GM13976 (cell line): ENCODE measurements at regions not wholly inside any gene's neighbourhood (a gene's known extent, or its start where the extent isn't known, plus 50 kb on each side); places are given as distances from the start of the nearest gene placed in this dataset.

ENCODE experiments used
- DNase-seq: peaks from one replicate; pipeline ENCODE4 v3.0.0; 2012; ENCODE audit warnings: low spot score
- in situ Hi-C: fragments of 300-500 bp; cut with MboI; formaldehyde crosslinking; loops from one replicate; pipeline ENCODE4 v1.12.0; 2022; ENCODE audit warnings: low sequenced_read_pairs, mixed read lengths, inconsistent platforms; ENCODE audit not compliant: unreplicated experiment
- TF ChIP-seq, protein P1 (sequence below): IDR thresholded peaks from 2 replicates; pipeline ENCODE4 v1.5.1; 2012; ENCODE audit warnings: borderline replicate concordance, mild to moderate bottlenecking; ENCODE audit not compliant: insufficient read depth; ENCODE audit errors: extremely low read depth, missing control alignments, control extremely low read depth

DNA sequence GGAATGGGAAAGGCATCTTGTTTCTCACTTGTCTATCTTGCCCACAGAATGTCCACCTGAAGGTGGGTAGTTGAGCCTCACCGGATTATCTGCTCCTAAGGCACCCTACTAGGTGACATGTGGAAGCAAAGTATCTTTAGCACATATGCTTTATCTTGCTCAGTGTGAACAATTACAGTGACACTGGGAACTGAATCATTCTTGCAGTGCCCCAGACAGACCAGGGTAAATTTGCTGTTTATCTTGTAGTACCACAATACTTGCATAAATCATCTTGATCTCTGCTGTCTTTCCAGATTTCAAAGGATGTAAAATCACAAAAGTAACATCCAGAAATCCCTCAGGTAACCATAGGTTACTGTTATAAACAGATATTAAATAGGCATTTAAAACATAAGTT lies 930.0 kb upstream of the INTU start:
- DNase-seq: no peak
- TF ChIP-seq, protein P1, sequence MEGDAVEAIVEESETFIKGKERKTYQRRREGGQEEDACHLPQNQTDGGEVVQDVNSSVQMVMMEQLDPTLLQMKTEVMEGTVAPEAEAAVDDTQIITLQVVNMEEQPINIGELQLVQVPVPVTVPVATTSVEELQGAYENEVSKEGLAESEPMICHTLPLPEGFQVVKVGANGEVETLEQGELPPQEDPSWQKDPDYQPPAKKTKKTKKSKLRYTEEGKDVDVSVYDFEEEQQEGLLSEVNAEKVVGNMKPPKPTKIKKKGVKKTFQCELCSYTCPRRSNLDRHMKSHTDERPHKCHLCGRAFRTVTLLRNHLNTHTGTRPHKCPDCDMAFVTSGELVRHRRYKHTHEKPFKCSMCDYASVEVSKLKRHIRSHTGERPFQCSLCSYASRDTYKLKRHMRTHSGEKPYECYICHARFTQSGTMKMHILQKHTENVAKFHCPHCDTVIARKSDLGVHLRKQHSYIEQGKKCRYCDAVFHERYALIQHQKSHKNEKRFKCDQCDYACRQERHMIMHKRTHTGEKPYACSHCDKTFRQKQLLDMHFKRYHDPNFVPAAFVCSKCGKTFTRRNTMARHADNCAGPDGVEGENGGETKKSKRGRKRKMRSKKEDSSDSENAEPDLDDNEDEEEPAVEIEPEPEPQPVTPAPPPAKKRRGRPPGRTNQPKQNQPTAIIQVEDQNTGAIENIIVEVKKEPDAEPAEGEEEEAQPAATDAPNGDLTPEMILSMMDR: no peak
- in situ Hi-C loops: no loop called here

DNA sequence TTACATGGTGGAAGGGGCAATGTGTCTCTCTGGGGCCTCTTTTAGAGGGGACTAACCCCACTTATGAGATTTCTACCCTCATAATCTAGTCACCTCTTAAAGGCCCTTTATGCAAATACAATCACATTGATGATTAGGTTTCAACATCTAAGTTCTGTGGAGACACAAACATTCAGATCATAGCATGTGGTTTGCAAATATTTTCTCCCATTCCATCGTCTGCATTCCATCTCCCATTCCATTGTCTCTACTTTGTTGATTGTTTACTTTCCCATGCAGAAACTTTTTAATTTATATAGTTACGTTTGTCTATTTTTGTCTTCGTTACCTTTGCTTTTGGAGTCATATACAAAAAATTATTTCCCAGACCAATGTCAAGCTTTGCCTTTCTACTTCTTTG lies 927.5 kb upstream of the INTU start:
- no peak for DNase-seq
- in situ Hi-C loops: no loop called here
- TF ChIP-seq, protein P1: no peak

DNA sequence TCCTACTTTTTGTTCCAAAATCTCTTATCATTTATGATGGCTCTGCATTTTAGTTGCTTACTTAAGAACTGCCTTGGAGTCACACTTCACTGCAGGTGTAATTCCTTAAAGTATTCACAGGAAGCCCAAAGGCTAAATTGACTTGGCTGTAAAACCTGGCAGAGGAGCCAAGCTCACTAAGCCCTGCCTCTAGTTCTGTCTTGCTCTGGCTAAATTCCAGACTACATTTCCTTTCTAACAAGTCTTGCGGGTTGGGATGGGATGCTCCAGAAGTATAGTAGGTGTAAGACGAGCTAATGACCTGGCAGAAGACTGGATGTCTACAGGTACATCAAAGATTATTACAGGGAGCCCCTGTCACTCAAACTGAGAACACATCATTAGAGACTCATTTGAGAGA lies 924.0 kb upstream of the INTU start:
- TF ChIP-seq, protein P1: no peak
- no peak for DNase-seq
- in situ Hi-C loops: no loop called here

DNA sequence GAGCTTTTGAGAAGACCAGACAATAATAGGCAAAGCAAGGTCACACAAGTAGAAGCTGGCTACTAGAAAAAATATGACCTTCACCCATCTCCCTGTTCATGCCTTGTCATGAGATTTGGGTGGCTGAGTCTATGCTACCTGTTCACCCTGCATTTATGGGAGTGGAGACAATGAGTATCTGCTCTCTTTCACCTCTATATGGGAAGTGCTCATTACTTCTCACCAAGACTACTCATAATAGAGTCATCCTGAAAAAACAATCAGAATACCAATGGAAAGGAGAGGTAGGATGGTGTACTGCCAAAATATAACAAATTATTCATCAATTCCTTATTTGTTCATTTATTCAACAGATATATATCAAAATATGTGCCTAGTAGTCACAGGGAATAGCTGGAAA lies 921.8 kb upstream of the INTU start:
- DNase-seq: no peak
- in situ Hi-C loops: no loop called here
- TF ChIP-seq, protein P1: no peak

DNA sequence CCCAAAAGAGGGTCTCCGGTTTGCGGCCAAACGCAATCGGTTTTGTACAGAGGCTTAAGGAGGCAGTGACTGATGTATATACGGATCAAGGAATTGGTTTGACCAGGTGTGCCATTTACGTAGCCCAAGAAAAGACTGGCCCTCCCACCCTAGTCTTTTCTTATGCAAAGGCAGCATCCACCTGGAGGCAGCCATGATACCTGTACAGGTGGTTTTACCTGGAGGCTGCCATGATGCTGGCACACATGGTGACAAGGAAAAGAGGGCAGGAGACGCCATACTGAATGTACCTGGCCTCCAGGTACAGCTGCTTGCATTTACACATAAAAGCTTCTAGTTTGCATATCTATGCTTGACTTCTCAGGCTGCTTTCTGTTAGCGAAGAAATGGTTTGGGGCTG lies 917.7 kb upstream of the INTU start:
- TF ChIP-seq, protein P1: no peak
- no peak for DNase-seq
- in situ Hi-C loops: no loop called here

DNA sequence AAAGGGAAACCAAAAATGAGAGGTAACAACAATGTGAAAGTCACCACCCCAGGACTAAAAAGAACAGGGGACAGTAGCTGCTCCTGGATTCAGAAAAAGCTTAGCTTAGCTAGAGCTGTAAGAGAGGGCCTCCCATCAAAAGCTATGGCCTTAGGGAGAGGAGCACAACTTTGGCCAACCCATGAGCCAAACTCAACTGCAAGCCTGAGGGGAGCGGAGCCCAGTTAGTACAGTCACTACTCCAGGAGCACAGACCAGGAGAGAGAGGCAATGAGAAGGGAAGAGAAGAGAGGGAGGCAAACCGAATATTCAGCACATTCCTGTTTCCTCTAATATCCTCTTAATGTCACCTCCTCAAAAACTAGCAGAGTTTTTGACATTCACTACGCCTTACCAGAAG lies 917.1 kb upstream of the INTU start:
- in situ Hi-C loops: no loop called here
- DNase-seq: no peak
- TF ChIP-seq, protein P1: no peak

DNA sequence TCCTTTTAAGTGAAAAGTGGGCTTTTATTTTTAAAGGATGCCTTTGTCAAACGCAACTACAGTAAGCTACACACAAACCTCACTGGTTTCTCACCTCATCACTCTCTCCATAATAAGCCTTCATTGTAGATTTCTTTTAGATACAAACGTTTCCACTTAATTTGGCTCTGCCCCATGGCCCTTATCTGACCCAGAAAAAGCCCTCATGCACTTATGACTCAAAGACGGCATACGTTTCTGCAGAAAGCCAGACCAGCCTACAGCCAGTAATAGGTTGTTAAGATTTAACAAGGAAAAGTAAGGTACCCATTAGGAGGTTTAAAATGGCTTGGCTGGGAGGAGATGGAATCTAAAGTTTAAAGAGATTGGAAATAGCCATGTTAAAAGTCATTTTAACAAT lies 914.6 kb upstream of the INTU start:
- in situ Hi-C loops: no loop called here
- no peak for DNase-seq
- TF ChIP-seq, protein P1: no peak
